CD4-positive, alpha-beta memory T cell (primary cell): ENCODE measurements at regions not wholly inside any gene's neighbourhood (a gene's known extent, or its start where the extent isn't known, plus 50 kb on each side); places are given as distances from the start of the nearest gene placed in this dataset.

Experiments used
- CTCF ChIA-PET: fragments of 350-600 bp; sonication (Branson Sonifier 250); formaldehyde crosslinking; loops from one replicate; lab custom pipeline; 2021; ENCODE audit warnings: inconsistent platforms; ENCODE audit not compliant: partially characterized antibody; lab: Charles Lee
- POLR2A ChIA-PET: fragments of 350-600 bp; sonication (Branson Sonifier 250); formaldehyde crosslinking; loops from one replicate; lab custom pipeline; 2021; ENCODE audit not compliant: partially characterized antibody; lab: Charles Lee
- DNase-seq, 5 donors: peaks; one replicate each; pipeline versions ENCODE4 v3.0.0 to v3.0.0-alpha.2; 2020 to 2022; ENCODE audit warnings: mixed read lengths in 1 of 5
- H3K27ac ChIP-seq: one replicate; pipeline ENCODE4 v1.7.0; 2013; ENCODE audit warnings: low read depth, low read length
- H3K27me3 ChIP-seq: 2 replicates; pipeline ENCODE4 v1.7.0; 2013; ENCODE audit warnings: mild to moderate bottlenecking, low read length, moderate library complexity; ENCODE audit not compliant: insufficient read depth
- H3K36me3 ChIP-seq: 2 replicates; pipeline ENCODE4 v1.7.0; 2013; ENCODE audit warnings: mild to moderate bottlenecking, low read length, moderate library complexity; ENCODE audit not compliant: insufficient read depth
- H3K4me1 ChIP-seq: 2 replicates; pipeline ENCODE4 v1.7.0; 2013; ENCODE audit warnings: mild to moderate bottlenecking, low read length, moderate library complexity; ENCODE audit not compliant: insufficient read depth
- H3K4me3 ChIP-seq, 2 donors: one replicate each; pipeline ENCODE4 v1.7.0; 2013; ENCODE audit warnings: low read length in 2 of 2, mild to moderate bottlenecking in 1 of 2
- H3K9me3 ChIP-seq, 2 donors: one replicate each; pipeline ENCODE4 v1.7.0; 2013; ENCODE audit warnings: low read length in 2 of 2, control low read depth in 1 of 2; ENCODE audit not compliant: control insufficient read depth in 1 of 2
- H3K27ac Mint-ChIP-seq, 7 donors: one replicate each; pipeline ENCODE4 v1.8.0; 2020 to 2021; ENCODE audit warnings: mixed read lengths in 7 of 7, mild to moderate bottlenecking in 6 of 7, inconsistent platforms in 3 of 7, moderate library complexity in 3 of 7
- H3K27me3 Mint-ChIP-seq, 2 donors: one replicate each; pipeline ENCODE4 v1.8.0; 2020 to 2021; ENCODE audit warnings: mixed read lengths in 2 of 2
- H3K36me3 Mint-ChIP-seq, 2 donors: one replicate each; pipeline ENCODE4 v1.8.0; 2020 to 2021; ENCODE audit warnings: mixed read lengths in 2 of 2, inconsistent platforms in 1 of 2, mild to moderate bottlenecking in 1 of 2
- H3K4me1 Mint-ChIP-seq, 4 donors: one replicate each; pipeline ENCODE4 v1.8.0; 2020 to 2021; ENCODE audit warnings: mixed read lengths in 4 of 4, mild to moderate bottlenecking in 1 of 4
- H3K4me3 Mint-ChIP-seq, 8 donors: one replicate each; pipeline ENCODE4 v1.8.0; 2020 to 2021; ENCODE audit warnings: mixed read lengths in 8 of 8, mild to moderate bottlenecking in 7 of 8, moderate library complexity in 6 of 8, inconsistent platforms in 3 of 8
- H3K9me3 Mint-ChIP-seq, 8 donors: one replicate each; pipeline ENCODE4 v1.8.0; 2020 to 2021; ENCODE audit warnings: mixed read lengths in 8 of 8, mild to moderate bottlenecking in 5 of 8, inconsistent platforms in 3 of 8, moderate library complexity in 1 of 8
- intact Hi-C: fragments of 100-400 bp; cut with micrococcal nuclease; formaldehyde crosslinking; loops from one replicate; pipeline ENCODE4 v1.15.1; 2023

DNA sequence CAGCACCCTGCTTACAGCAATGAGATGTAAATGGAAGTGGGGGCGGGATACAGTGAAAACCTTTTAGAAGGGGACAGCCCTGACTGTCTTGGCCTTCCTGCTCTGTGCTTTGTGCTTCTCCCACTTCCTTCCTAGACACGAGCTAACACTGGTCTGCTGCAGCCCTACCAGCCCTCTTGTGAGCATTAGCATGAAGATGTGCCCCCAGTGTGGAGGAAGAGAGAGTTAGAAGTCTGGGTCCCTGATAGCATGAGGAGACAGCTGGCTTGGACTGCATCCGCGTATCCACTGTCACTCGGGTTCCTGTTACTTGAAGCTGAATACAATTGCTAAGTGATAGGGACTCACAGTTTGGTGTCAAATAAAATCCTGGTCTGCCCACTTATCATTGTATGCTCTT, 248.1 kb upstream of the SOX5 start:
- Mint-ChIP-seq H3K4me3 (no peak overlapping the region), H3K27me3 (no peaks in the 10 kb centered on the region), H3K36me3 (no peaks in the 10 kb centered on the region), H3K4me1 (no peaks in the 10 kb centered on the region), H3K27ac (no peak overlapping the region), H3K9me3 (no peaks in the 10 kb centered on the region)
- ChIA-PET POLR2A (no interaction called here), CTCF (no interaction called here)
- no peak for DNase-seq
- no peaks in the 10 kb centered on the region for H3K9me3 ChIP-seq
- H3K4me1 ChIP-seq: no peaks in the 10 kb centered on the region
- H3K4me3 ChIP-seq: no peak overlapping the region
- intact Hi-C loops: no loop called here
- H3K27ac ChIP-seq: no peak overlapping the region
- no peaks in the 10 kb centered on the region for H3K36me3 ChIP-seq
- no peaks in the 10 kb centered on the region for H3K27me3 ChIP-seq

DNA sequence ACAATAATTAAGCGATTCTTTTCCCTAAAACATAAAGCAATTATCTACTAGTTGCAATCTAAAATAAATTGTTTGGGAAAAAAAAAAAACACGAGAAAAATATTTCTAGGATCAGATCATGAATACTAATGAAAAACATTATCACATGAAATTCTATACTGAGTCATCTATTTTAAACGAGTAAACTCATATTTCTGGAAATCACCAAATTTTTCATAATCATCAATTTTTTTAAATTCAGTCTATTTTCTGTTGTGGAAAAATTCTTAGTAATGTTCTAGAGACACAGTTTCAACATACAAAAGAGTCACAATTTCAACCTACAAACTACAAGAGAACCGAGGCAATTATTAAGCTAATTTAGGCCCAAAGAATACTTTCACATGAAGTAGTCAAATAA, 245.6 kb upstream of the SOX5 start:
- Mint-ChIP-seq H3K9me3 (no peaks in the 10 kb centered on the region), H3K27me3 (peaks cover 0 to 2% of the 10 kb centered on the region in 2 donors), H3K36me3 (no peaks in the 10 kb centered on the region), H3K4me1 (no peaks in the 10 kb centered on the region), H3K4me3 (no peak overlapping the region), H3K27ac (no peak overlapping the region)
- no peak overlapping the region for H3K4me3 ChIP-seq
- no peak overlapping the region for H3K27ac ChIP-seq
- DNase-seq: no peak
- H3K27me3 ChIP-seq: no peaks in the 10 kb centered on the region
- no peaks in the 10 kb centered on the region for H3K4me1 ChIP-seq
- no peaks in the 10 kb centered on the region for H3K9me3 ChIP-seq
- no peaks in the 10 kb centered on the region for H3K36me3 ChIP-seq
- ChIA-PET POLR2A (no interaction called here), CTCF (no interaction called here)
- intact Hi-C loops: no loop called here

DNA sequence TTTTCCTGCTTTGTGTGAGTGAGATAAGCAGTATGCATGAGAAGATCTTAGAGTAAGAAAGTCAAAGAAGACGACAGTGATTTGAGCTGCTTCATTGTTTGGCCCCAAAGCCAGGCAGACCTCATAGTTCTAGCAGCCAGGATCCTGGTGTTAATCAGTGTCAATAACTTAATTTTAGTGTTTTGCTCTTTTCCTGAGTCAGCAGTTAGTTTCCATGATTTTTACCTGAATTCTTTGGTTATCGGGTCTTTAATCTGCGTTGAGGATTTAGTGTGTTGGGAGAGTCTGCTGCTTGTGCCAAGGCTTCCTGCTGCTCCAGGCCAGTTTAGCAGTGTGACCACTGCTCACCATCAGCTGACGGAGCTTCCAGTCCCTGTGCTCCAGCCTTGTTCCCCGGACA, 241.6 kb upstream of the SOX5 start:
- Mint-ChIP-seq H3K27ac (no peak overlapping the region), H3K36me3 (no peaks in the 10 kb centered on the region), H3K4me3 (no peak overlapping the region), H3K9me3 (peaks cover 0 to 4% (median 0%) of the 10 kb centered on the region in 8 donors), H3K27me3 (peaks cover 0 to 2% of the 10 kb centered on the region in 2 donors), H3K4me1 (no peaks in the 10 kb centered on the region)
- intact Hi-C loops: no loop called here
- CTCF ChIA-PET: no interaction called here
- no peak for DNase-seq
- no peaks in the 10 kb centered on the region for H3K4me1 ChIP-seq
- no peak overlapping the region for H3K27ac ChIP-seq
- no peak overlapping the region for H3K4me3 ChIP-seq
- POLR2A ChIA-PET: no interaction called here
- H3K9me3 ChIP-seq: no peaks in the 10 kb centered on the region
- no peaks in the 10 kb centered on the region for H3K36me3 ChIP-seq
- H3K27me3 ChIP-seq: no peaks in the 10 kb centered on the region

GRCh38 chr12:24185782-24186181, 236.3 kb upstream of the SOX5 start:
- Mint-ChIP-seq H3K27me3 (no peaks in the 10 kb centered on the region), H3K4me3 (no peak overlapping the region), H3K27ac (no peak overlapping the region), H3K36me3 (no peaks in the 10 kb centered on the region), H3K9me3 (peaks cover 0 to 4% (median 0%) of the 10 kb centered on the region in 8 donors), H3K4me1 (no peaks in the 10 kb centered on the region)
- Histone ChIP-seq H3K4me3 (no peak overlapping the region), H3K4me1 (no peaks in the 10 kb centered on the region), H3K9me3 (no peaks in the 10 kb centered on the region), H3K27ac (no peak overlapping the region), H3K27me3 (no peaks in the 10 kb centered on the region), H3K36me3 (no peaks in the 10 kb centered on the region)
- DNase-seq: no peak
- ChIA-PET POLR2A (no interaction called here), CTCF (no interaction called here)
- intact Hi-C loops: no loop called here

GRCh38 chr12:24177889-24178288, 228.4 kb upstream of the SOX5 start:
- Mint-ChIP-seq H3K27ac (no peak overlapping the region), H3K27me3 (no peaks in the 10 kb centered on the region), H3K4me3 (no peak overlapping the region), H3K4me1 (no peaks in the 10 kb centered on the region), H3K9me3 (peaks cover 0 to 2% (median 0%) of the 10 kb centered on the region in 8 donors), H3K36me3 (no peaks in the 10 kb centered on the region)
- Histone ChIP-seq H3K36me3 (no peaks in the 10 kb centered on the region), H3K4me3 (no peak overlapping the region), H3K27ac (no peak overlapping the region), H3K27me3 (no peaks in the 10 kb centered on the region), H3K4me1 (no peaks in the 10 kb centered on the region), H3K9me3 (no peaks in the 10 kb centered on the region)
- CTCF ChIA-PET: no interaction called here
- intact Hi-C loops: no loop called here
- POLR2A ChIA-PET: no interaction called here
- DNase-seq: no peak

DNA sequence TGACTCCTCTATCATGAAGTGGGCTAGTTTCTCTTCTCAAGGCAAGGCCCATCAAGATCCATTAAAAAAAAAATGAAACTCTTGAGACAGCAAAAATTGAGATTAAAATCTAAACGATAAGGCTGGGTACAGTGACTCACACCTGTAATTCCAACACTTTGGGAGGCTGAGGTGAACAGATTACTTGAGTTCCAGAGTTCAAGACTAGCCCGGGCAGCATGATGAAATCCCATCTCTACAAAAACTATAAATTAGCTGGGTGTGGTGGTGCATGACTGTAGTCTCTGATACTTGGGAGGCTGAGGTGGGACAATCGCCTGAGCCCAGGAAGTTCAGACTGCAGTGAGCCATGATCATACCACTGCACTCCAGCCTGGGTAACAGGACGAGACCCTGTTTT, 226.5 kb upstream of the SOX5 start:
- CTCF ChIA-PET: no interaction called here
- H3K36me3 Mint-ChIP-seq: no peaks in the 10 kb centered on the region
- no peaks in the 10 kb centered on the region for H3K27me3 ChIP-seq

DNA sequence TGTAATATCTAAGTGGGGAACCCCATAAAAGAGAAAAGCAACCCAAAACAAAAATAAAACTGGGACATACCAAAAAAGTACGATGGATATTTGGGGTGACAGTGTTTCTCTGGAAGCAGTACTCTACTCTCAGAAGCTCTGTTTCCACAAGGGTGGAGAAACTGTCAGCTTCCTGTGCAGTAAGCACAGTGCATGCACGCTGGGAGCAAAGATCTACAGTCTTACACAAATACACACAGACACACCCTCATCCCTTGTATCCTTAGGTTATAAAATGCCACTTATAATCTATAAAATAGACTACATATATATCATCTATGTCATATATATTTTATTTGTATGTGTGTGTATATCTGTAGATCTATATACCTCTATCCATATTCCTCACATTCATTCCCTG, 225.8 kb upstream of the SOX5 start:
- H3K4me3 Mint-ChIP-seq: no peak overlapping the region
- CTCF ChIA-PET: no interaction called here
- Histone ChIP-seq H3K9me3 (no peaks in the 10 kb centered on the region), H3K4me1 (no peaks in the 10 kb centered on the region), H3K27ac (no peak overlapping the region), H3K27me3 (no peaks in the 10 kb centered on the region), H3K36me3 (no peaks in the 10 kb centered on the region), H3K4me3 (no peak overlapping the region)
- peaks cover 0 to 5% (median under 1%) of the 10 kb centered on the region in 8 donors for H3K9me3 Mint-ChIP-seq
- DNase-seq: no peak
- POLR2A ChIA-PET: no interaction called here
- H3K27ac Mint-ChIP-seq: no peak overlapping the region
- H3K36me3 Mint-ChIP-seq: no peaks in the 10 kb centered on the region
- intact Hi-C loops: no loop called here
- H3K27me3 Mint-ChIP-seq: no peaks in the 10 kb centered on the region
- no peaks in the 10 kb centered on the region for H3K4me1 Mint-ChIP-seq

More for the DNA sequence above, 226.5 kb upstream of the SOX5 start:
- no peaks in the 10 kb centered on the region for H3K9me3 ChIP-seq
- H3K4me3 ChIP-seq: no peak overlapping the region
- H3K27me3 Mint-ChIP-seq: no peaks in the 10 kb centered on the region
- H3K4me1 ChIP-seq: no peaks in the 10 kb centered on the region
- H3K36me3 ChIP-seq: no peaks in the 10 kb centered on the region
- intact Hi-C loops: no loop called here
- H3K27ac ChIP-seq: no peak overlapping the region
- H3K27ac Mint-ChIP-seq: no peak overlapping the region
- H3K9me3 Mint-ChIP-seq: peaks cover 0 to 5% (median under 1%) of the 10 kb centered on the region in 8 donors
- H3K4me1 Mint-ChIP-seq: no peaks in the 10 kb centered on the region
- no peak for DNase-seq
- H3K4me3 Mint-ChIP-seq: no peak overlapping the region
- POLR2A ChIA-PET: no interaction called here

DNA sequence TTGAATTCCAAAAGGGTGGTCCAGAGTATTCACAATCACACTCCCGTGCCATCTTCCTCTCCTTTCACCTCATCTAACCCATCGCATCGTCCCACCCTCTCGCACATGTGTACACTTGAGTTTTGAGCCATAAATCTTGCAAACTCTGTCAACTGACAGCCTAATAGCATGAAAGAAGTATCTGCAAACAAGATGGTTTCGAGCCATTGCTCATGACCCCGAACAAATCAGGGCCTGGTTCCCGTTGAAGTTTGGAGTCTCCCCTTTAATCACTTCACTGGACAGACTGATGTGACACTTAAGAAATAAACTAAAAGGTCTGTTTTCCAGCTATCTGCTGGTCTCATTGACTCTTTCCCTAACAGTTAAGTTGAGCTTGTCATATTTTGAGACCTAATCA, 223.6 kb upstream of the SOX5 start:
- no peak overlapping the region for H3K27ac ChIP-seq
- no peak overlapping the region for H3K4me3 Mint-ChIP-seq

More for the DNA sequence above, 223.6 kb upstream of the SOX5 start:
- CTCF ChIA-PET: no interaction called here
- no peak overlapping the region for H3K27ac Mint-ChIP-seq
- intact Hi-C loops: no loop called here
- Histone ChIP-seq H3K9me3 (no peaks in the 10 kb centered on the region), H3K27me3 (no peaks in the 10 kb centered on the region), H3K4me1 (no peaks in the 10 kb centered on the region), H3K4me3 (no peak overlapping the region), H3K36me3 (no peaks in the 10 kb centered on the region)
- H3K9me3 Mint-ChIP-seq: peaks cover 0 to 5% (median 2%) of the 10 kb centered on the region in 8 donors
- no peaks in the 10 kb centered on the region for H3K36me3 Mint-ChIP-seq
- H3K27me3 Mint-ChIP-seq: no peaks in the 10 kb centered on the region
- H3K4me1 Mint-ChIP-seq: no peaks in the 10 kb centered on the region
- POLR2A ChIA-PET: no interaction called here
- no peak for DNase-seq
